ENCODE measurements at regions not wholly inside any gene's neighbourhood (a gene's known extent, or its start where the extent isn't known, plus 50 kb on each side); places are given as distances from the start of the nearest gene placed in this dataset.

DNA sequence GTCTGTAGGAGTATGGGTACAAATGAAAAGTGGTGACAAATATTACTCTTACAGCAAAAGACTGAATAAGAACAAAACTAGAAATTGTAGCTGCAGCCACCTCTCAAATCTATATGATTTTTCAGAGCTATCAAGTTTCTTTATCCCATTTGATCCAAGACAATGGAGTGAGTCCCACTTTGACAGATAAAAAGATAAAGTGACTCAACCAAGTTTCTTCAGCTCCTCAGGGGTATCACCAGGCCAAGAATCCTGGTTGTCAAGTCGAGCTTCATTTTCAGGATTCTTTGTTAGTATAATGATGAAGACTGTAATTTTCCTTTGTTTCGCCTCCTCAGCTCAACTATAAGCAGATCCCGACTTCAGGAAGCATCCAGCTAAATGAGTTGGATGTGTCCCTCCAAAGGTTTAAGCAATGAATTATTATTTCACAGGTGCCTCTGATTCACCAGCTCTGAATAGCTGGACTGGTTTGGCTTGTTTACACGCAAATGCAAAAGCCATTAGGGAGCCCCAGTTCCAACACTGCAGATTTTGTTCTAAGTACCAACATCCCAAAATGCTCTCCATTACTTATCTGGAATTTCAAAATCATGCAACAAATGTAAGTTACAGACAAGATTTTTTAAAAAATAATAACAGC is 238.9 kb downstream of the MAFB start:
- DNase-seq (ENCODE audit: low spot score): no peak

DNA sequence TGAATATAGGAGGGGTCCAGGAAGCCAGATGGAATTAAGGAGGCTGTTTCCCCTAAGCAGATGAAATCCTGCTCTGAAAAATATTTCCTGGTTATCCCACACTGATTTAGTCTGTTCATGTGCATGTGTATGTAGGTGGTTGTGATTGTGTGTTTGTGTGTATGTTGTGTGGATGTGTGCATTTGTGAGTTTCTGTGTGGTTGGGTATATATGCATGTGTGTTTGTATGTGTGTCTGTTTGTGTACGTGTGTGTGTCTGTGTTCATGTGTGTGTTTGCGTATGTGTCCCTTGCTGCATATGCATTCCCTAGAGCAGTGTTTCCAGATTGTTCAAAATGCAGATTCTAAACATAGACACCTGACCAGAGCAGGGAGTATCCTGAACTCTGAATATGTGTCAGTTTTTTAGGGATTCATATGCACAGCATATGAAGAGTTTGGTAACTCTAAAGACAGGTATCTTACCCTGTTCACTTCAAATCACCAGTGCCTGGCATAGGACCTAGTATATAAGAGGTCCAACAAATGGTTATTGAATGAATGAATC is 239.8 kb downstream of the MAFB start:
- no peak for DNase-seq (ENCODE audit: low spot score)

DNA sequence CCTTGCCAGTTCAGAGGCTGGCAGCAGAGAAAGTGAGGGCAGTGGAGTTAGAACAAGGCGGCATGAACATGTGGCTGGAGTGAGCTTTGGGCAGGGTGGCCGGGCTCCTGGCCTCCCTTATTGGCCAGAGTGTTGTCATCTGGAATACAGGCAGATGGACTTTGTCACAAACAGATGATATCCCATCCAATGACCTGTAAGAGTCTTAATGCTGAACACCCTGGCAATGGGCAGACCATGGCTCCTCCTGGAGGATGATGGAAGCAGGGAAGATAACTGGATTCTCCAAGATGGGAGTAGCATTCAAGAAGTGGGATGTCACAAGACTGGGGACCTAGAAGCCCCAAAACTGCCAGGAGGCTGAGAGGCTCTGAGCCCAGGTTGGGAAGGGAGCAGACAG is 242.1 kb downstream of the MAFB start:
- DNase-seq (ENCODE audit: low spot score): no peak

DNA sequence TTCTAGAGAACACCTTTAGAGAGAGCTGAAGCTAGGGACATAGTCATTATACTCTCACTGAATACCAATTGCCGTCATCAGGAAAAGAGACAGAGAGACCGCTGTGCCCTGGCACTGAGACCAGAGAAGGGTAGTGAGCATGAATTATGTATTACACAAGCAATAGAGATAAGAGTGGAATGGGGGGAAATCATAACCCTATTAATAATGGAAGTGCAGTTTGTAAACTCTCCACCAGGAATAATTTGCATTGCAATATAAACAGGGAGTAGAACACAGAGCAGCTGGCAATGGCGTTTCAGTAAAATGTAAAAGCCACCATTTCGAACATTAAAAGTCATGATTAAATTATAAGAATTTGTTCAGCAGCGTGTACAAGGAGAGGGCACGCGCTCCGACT is 244.5 kb downstream of the MAFB start:
- no peak for DNase-seq (ENCODE audit: low spot score)

DNA sequence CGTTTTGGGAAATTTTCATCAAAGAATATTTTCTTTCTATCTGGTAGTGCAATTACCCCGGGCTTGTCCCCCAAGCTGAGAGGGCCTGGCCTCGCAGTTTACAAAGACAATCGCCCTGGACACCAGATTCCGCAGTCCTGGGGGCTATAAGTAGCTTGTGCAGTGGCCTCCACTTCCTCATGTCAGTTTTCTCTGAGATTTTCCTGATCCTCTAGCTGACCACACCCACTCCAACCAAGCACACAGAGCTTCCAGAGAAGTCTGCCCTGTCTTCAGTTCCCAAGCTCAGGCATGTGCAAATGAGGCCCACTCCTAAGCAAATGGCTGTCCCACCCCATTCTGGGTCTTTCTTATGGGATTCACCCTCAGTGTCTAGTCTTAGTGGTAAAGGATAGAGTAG is 245.3 kb downstream of the MAFB start:
- DNase-seq (ENCODE audit: low spot score): no peak

DNA sequence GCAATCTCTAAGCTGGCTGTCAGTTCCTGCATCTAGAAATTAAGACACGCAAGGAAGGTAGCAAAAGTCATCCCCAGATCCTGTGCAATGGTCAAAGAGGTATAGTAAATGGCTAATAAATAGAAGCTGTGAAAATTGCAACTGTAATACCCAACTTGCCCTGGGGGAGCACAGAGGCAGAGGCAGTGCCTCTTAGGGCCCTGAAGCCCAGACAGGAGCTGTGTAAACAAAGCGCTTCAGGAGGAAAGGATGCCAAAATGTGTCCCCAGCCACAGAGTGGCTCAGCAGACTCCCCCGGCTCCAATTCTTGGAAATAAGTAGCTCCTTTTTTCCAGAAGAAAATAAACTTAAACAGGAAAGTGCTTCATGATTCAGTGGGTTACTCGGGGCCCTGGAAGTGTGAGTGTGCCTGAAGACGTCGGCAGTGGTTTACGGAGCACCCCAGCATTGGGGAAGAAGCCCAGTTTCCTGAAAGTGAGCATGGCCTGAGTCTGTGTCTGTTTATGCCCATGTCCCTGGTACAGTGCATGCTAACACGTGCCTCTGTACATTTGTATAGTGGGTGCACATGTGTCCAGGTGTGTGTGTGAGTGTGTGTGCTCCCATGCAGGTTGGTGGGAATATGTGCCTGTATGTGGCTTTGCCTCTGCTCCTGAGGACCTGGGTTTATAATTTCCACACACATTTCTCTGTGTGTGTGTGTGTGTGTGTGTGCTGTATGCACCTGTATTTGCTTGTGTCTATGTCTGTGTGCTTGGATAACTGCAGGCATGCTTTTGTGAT is 246.7 kb downstream of the MAFB start:
- peak; percentile 32 for DNase-seq (ENCODE audit: low spot score)

DNA sequence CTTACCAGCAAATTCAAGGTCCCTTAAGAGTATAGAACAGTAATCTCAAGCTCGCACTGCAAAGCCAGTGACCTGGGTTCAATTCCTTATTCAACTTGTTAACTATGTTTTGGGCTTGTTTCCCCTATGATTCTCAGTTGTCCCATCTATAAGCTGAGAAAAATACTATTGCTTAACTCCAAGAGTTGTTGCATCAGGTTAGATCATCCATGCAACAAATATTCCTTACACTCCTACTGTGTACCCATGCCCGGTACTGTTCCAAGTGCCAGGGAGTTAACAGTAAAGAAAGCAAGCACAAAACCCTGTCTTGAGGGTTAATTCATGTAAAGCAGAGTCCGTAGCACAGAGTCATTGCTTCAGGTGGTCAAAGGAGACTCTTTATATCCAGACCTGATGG is 247.3 kb downstream of the MAFB start:
- DNase-seq (ENCODE audit: low spot score): no peak

DNA sequence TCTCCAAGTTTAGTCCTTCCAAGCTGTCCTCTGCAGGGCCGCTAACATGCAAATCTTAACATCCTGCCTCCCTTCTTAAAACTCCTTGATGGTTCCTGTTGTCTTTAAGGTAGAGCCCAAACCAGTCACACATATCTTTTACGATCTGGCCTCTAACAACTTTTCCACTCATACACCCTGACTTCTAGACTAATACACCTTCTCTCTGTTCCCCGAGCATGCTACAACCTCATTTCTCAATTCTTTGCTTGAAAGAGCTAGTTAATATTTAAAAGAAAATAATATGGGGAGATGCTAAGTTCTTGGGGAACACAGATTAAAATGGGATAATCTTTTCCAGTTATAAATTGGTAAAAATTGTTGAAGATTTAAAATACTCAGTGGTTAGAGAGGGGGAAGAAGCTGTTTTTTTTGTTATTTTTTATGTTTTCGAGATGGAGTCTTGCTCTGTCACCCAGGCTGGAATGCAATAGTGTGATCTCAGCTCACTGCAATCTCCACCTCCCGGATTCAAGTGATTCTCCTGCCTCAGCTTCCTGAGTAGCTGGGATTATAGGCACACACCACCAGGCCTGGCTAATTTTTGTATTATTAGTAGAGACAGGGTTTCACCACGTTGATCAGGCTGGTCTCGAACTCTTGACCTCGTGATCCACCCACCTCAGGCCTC is 250.7 kb downstream of the MAFB start:
- DNase-seq (ENCODE audit: low spot score): no peak

DNA sequence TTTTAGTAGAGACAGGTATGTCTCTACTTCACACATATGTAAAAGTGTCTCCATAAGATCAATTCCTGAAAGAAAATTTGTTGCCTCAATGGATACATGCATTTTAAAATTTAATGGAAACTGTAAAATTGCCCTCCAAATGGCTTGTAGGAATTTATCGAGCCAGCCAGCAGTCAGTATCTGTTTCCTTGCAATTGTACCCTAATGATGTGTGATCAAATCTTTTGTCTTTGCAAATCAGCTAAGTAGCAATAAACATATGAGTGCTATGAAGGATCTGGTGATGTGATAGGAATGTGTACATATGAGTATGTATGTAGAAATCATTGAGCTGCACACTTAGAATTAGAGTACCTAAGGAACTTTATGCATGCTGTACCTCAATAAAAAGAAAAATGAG is 253.0 kb downstream of the MAFB start:
- no peak for DNase-seq (ENCODE audit: low spot score)

DNA sequence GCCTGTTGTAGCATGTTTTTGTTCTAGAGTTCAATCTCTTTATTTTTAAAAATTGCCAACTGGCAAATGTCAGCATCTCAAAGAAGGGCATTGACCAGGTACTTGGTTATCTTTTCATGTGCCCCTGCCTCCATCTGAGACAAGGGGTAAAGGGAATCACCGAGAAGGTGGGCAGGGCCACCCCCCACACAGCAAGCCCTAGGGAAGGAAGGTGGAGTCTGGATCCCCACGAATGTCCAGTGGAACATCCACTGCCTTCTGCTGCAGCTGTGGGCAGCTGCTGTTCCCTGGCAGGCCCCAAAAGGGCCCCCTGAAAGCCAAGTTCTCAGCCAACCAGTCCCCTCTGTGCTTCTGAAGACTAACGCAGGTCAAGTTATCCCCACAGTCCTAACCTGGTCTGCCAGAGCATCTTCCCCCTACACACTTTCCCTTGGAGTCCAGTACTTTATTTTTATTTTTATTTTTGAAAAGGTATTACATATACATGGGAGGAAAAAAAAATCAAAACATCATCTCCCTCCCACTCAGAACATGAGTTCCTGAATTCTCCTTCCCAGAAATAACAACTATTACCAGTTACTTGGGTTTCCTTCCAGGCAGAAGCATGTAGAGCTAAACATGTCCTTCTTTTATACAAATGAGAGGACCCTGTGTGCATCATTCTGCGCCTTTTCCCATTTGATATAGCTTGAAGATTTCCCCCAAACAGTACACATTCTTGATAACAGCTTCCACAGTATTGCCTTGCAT is 253.7 kb downstream of the MAFB start:
- DNase-seq (ENCODE audit: low spot score): no peak

DNA sequence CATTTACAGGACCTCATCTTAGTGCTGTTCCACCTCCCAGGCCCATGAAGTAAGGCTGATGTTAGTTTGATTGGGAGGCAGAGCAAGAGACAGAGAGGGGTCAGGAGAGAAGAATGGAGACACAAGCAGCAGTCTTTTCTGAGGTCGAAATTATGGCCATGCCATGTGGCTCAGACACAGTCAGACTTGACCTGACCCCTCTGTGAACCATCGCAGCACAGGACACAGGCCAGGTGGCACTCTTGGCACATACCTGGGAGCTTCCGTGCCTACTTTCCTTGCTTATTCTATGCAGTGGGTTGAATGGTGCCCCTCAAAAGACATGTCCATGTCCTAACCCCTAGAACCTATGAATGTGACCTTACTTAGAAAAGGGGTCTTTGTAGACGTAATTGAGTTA is 254.9 kb downstream of the MAFB start:
- DNase-seq (ENCODE audit: low spot score): no peak

DNA sequence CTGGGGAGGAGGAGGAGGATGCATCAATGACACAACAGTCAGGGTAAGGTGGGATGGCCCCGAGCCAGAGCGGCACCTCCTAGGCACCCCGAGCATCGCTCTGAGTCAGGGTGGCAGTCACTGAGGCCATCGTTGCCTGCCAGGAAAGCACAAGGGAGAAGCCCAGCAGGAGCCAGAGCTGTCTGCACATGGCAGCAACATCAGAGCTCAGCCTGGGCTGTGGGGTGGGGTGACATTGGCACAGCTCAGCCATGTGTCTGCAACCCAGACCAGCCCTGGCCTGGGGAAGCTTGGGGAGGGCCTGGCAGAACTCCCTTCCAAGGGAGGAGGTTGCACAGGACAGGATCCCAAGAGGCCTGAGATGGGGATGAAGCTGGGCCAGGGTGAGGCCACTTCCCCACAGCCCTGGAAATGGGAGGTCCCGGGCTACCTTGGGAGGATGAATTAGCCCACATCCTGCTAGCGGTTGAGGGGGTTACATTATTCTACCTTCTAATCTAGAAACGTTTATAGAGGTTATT is 255.6 kb downstream of the MAFB start:
- DNase-seq (ENCODE audit: low spot score): no peak

DNA sequence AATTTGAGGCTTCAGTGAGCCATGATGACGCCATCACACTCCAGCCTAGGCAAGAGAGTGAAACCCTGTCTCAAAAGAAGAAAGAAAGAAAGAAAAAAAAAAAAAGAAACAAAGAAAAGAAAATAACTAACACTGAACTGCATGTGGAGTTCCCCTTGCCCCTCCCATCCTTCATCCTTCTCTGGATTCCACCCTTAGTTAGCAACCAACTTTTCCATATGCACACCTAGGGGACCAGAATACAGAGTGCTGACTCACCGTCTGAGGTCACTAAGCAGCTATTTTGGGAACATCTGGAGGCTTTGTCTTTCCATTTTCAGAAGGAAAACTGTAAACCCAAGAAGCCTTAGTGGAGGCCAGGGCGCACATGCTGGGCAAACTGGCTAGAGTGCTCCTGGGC is 257.4 kb downstream of the MAFB start:
- no peak for DNase-seq (ENCODE audit: low spot score)

DNA sequence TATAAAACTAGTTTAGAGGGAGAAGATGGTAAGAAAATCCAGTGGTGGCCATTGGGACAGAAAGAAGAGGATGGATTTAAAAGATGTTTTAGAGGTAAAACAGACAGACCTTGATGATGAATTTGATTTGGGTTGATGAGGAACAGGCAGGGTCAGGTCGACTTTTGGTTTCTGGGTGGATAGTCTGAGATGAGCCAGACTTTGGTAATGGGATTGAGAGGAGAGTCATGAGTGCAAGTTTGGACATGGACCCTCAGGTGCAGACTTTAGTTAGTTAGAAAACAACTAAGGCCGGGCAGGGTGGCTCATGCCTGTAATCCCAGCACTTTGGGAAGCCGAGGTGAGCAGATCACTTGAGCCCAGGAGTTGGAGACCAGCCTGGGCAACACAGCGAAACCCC is 257.9 kb downstream of the MAFB start:
- no peak for DNase-seq (ENCODE audit: low spot score)

DNA sequence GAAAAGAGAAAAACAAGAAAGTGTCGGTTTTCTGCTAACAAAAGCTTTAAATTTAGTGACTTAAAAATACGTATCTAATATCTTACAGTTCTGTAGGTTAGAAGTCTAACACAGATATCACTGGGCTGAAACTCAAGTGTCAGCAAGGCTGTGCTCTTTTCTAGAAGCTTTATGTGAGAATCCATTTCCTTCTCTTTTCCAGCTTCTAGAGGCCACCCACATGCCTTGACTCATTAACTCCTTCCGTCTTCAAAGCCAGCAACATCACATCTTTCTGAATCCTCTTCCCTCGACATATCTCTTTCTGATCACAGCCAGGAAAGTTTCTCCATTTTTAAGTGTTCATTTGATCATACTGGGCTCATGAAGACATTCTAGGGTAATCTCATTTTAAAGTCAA is 262.0 kb downstream of the MAFB start:
- no peak for DNase-seq (ENCODE audit: low spot score)

DNA sequence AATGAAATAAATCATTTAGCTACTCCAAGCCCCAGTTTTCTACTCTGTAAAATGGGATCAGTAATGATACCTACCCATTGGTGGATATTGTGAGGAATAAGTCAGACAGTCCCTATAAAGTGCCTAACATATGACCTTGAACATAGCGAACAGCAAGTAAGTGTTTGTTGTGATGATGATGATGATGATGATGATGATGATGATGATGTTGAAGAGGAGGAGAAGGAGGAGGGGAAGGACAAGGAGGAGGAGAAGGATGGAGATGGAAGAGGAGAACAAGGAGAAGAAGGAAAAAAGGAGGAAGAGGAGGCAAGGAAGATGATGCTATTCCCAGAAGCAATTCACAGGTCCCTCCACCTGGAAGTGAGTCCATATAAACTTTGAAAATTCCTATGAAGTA is 264.3 kb downstream of the MAFB start:
- DNase-seq (ENCODE audit: low spot score): no peak

DNA sequence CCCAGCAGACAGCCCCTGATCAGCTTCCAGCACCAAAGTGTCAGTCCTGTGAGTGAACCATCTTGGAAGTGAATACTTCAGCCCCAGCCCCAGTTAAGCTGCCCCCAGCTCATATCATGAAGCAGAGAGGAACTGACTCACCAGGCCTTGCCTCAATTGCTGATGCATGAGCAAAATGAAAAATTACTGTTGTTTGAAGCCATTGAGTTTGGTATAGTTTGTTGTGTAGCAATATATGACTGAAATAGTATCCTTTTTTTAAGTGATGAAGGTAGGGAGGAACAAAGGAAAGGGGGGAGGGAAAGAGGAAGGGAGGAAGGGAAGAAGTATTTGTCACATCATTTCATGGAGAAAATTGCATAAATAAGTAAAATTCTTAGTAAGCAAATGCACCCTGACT is 266.4 kb downstream of the MAFB start:
- DNase-seq (ENCODE audit: low spot score): no peak

DNA sequence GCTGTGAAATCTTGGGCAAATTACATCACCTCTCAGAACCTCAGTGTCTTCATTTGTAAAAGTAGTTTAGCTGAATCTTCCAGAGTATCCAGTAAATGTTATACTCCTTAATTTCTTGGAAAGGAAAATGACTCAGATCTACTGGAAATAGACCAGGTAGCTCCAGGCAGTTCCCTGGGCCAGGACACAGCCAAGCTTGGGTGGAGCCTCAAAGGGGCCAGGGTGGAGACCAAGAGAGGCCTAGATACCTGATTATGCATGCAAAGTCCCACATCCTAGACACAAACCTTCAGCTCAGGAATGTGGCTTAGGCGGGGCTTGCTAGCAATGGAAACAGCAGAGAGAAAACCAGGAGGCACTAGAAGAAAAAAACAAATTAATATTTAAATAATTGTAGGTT is 272.8 kb downstream of the MAFB start:
- no peak for DNase-seq (ENCODE audit: low spot score)

DNA sequence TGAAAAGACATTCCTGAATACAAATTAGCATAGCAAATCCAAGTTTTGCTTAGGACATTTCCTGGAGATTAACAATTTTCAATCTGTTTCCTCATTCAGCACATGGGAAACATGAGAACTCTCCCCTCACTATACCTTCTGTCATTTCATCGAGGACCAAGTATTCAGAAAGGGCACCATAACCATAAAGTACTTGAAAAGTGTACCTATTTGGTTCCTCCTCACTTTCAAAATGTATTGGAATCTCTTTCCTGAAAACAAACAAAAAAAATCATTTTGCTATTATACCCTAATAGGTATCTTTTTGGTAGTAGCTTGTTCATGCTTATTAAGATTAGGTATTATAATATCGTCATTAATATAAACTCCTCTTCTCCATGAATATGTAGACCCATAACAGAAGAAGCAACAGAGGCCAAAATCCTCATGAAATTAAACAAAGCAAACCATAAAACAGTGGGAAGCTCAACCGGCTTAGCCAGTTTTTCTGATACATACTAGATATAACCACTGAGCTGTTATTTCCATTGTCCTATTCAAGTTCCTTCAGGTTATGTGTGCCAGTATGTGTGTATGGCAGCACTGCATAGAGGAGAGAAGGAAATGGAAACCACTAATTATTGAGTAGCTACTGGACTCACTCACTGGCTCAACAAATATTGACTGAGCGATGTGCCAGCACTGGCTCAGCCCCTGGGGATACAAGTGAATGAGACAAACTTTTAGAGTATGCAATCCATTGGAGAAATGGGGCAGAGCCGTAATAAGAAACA is 274.0 kb downstream of the MAFB start:
- DNase-seq (ENCODE audit: low spot score): no peak

DNA sequence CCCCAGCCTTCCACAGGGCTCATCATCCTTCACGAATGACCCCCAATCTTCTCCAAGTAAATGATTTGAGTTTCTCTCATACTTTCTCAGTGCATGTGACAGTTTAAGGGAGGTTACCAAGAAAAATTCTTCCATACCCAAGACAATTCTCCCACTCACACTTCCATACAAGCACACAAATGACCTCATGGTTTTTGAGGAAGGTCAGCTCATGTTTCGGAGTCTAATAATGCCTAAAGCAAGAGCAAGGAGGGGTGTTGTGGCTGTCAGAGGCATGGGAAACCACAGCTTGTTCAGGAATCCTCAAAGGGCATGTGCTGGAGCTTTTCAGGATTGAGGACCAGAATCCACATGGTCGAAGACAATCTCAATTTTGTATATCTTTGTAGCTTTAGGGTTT is 279.0 kb downstream of the MAFB start:
- DNase-seq (ENCODE audit: low spot score): no peak

DNA sequence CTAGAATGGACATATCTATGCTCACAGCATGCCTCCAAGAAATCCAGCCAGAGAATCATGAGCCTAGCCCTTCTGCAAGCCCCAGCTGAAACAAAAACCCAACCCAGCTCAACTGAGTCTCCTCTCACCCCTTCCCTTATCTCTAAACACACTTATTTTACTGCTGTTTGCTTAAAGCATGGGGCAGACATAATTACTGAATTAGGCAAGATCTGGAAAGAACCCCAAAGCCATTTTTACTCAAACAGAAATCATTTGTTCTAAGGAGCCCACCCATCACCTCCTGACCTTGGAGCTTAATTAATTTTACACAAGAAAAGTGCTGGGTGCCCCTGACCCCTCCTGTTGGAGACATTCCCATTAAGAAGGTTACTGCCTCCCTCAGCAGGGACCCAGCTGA is 291.6 kb downstream of the MAFB start:
- no peak for DNase-seq (ENCODE audit: low spot score)

Measured in RKO (cell line).